WI38 (cell line): ENCODE measurements at regions not wholly inside any gene's neighbourhood (a gene's known extent, or its start where the extent isn't known, plus 50 kb on each side); places are given as distances from the start of the nearest gene placed in this dataset.

Experiments used
- H3K4me3 ChIP-seq: 2 replicates; pipeline ENCODE4 v1.5.1; 2011; ENCODE audit warnings: low read depth, mild to moderate bottlenecking, control low read depth, low read length
- CTCF ChIP-seq: IDR thresholded peaks from 2 replicates; pipeline ENCODE4 v1.5.1; 2012; ENCODE audit warnings: low read depth, mild to moderate bottlenecking, control low read depth, low read length

GRCh38 chr3:80559701-80560100 is 791.9 kb upstream of the ROBO1 start:
- no peak for TF ChIP-seq CTCF
- no peak overlapping the region for H3K4me3 ChIP-seq

GRCh38 chr3:80556763-80557162 is 789.0 kb upstream of the ROBO1 start:
- no peak overlapping the region for H3K4me3 ChIP-seq
- TF ChIP-seq CTCF = no peak

GRCh38 chr3:80554304-80554703 is 786.5 kb upstream of the ROBO1 start:
- no peak overlapping the region for H3K4me3 ChIP-seq
- TF ChIP-seq CTCF = no peak

GRCh38 chr3:80553211-80553610 is 785.4 kb upstream of the ROBO1 start:
- no peak for TF ChIP-seq CTCF
- no peak overlapping the region for H3K4me3 ChIP-seq

GRCh38 chr3:80550174-80550573 is 782.4 kb upstream of the ROBO1 start:
- no peak for TF ChIP-seq CTCF
- no peak overlapping the region for H3K4me3 ChIP-seq

GRCh38 chr3:80549173-80549572 is 781.4 kb upstream of the ROBO1 start:
- no peak overlapping the region for H3K4me3 ChIP-seq
- no peak for TF ChIP-seq CTCF

- no peak overlapping the region for H3K4me3 ChIP-seq
- no peak for TF ChIP-seq CTCF
Measured at GRCh38 chr3:80543154-80543553, 775.4 kb upstream of the ROBO1 start.
